HCT116 (cell line): ENCODE measurements at regions not wholly inside any gene's neighbourhood (a gene's known extent, or its start where the extent isn't known, plus 50 kb on each side); places are given as distances from the start of the nearest gene placed in this dataset.

Experiments
- ATAC-seq: fragments of 200-7000 bp; cut with Tn5 transposase; 2 replicates; pipeline ENCODE4 v1.9.1; 2020; ENCODE audit warnings: mild to moderate bottlenecking, moderate library complexity
- BruUV-seq: library from RNA; stranded (reverse); fragments of 400-500 nt; replicated peaks from 2 replicates; lab custom pipeline; 2021; lab: Mats Ljungman, UMichigan
- CTCF ChIA-PET: fragments of 300-600 bp; sonication (Branson Sonifier 250); formaldehyde crosslinking; loops from one replicate; lab custom pipeline; 2021; ENCODE audit warnings: antibody characterized with exemption; lab: Charles Lee
- POLR2A ChIA-PET: fragments of 300-600, 350-600 bp; sonication (Branson Sonifier 250); formaldehyde crosslinking; loops from one replicate; lab custom pipeline; 2021; ENCODE audit warnings: antibody characterized with exemption; lab: Charles Lee
- RAD21 ChIA-PET, 2 experiments: fragments of 300-600 bp; sonication (Branson Sonifier 250); formaldehyde crosslinking; loops; one replicate each; lab custom pipeline; 2023; ENCODE audit warnings: low total read pairs in 2 of 2; ENCODE audit not compliant: uncharacterized antibody in 2 of 2, unreplicated experiment in 2 of 2, low non-redundant PET in 1 of 2; lab: Charles Lee
- DNase-seq: peaks from one replicate; pipeline ENCODE4 v3.0.0-alpha.2; 2010; ENCODE audit warnings: low read depth, low spot score
- H2AFZ ChIP-seq: fragments of 200-600 bp; shearing (Covaris generic), sonication (generic); 2 replicates; pipeline ENCODE4 v1.6.1; 2017; ENCODE audit warnings: low read depth, mixed run types, mixed read lengths, antibody characterized with exemption, low read length; ENCODE audit not compliant: poor library complexity, severe bottlenecking
- H3K27ac ChIP-seq: 2 replicates; pipeline ENCODE4 v1.5.1; 2012; ENCODE audit warnings: low read depth, low read length
- H3K27me3 ChIP-seq: fragments of 200-600 bp; sonication (generic); 2 replicates; pipeline ENCODE4 v1.6.1; 2016; ENCODE audit warnings: mixed run types, low read length, mixed read lengths; ENCODE audit not compliant: insufficient read depth
- H3K36me3 ChIP-seq, 2 experiments: fragments of 200-500 bp in 1 of 2; fragments of 200-600 bp in 1 of 2; sonication (Bioruptor generic) in 1 of 2; sonication (generic) in 1 of 2; 2 replicates each; pipeline versions ENCODE4 v1.5.1 to v1.6.1; 2014 to 2016; ENCODE audit warnings: low read length in 2 of 2, inconsistent platforms in 1 of 2, mixed read lengths in 1 of 2, mixed run types in 1 of 2; ENCODE audit not compliant: insufficient read depth in 2 of 2, control insufficient read depth in 1 of 2
- H3K4me1 ChIP-seq, 2 experiments: fragments of 200-600 bp in 1 of 2; sonication (generic) in 1 of 2; 2 replicates each; pipeline versions ENCODE4 v1.5.1 to v1.6.1; 2012 to 2017; ENCODE audit warnings: low read length in 2 of 2, inconsistent platforms in 1 of 2, mild to moderate bottlenecking in 1 of 2, mixed read lengths in 1 of 2, mixed run types in 1 of 2, moderate library complexity in 1 of 2; ENCODE audit not compliant: insufficient read depth in 2 of 2, control insufficient read depth in 1 of 2
- H3K4me2 ChIP-seq: fragments of 200-600 bp; sonication (generic); 2 replicates; pipeline ENCODE4 v1.6.1; 2017; ENCODE audit warnings: mixed run types, low read length, mixed read lengths
- H3K4me3 ChIP-seq, 2 experiments: fragments of 200-600 bp in 1 of 2; sonication (generic) in 1 of 2; replicated peaks in 1 of 2; 2 replicates each; pipeline ENCODE4 v1.5.1; 2011 to 2016; ENCODE audit warnings: low read length in 2 of 2, control low read depth in 1 of 2, low read depth in 1 of 2, mild to moderate bottlenecking in 1 of 2, mixed read lengths in 1 of 2, mixed run types in 1 of 2
- H3K79me2 ChIP-seq: fragments of 200-600 bp; sonication (generic); 2 replicates; pipeline ENCODE4 v1.6.1; 2017; ENCODE audit warnings: mild to moderate bottlenecking, mixed run types, low read length, moderate library complexity, mixed read lengths; ENCODE audit not compliant: insufficient read depth
- H3K9ac ChIP-seq: fragments of 200-600 bp; sonication (generic); 2 replicates; pipeline ENCODE4 v1.6.1; 2016; ENCODE audit warnings: low read length, mixed read lengths
- H3K9me2 ChIP-seq: fragments of 200-600 bp; sonication (generic), shearing (Covaris generic); 2 replicates; pipeline ENCODE4 v1.6.1; 2017; ENCODE audit warnings: mixed run types, mild to moderate bottlenecking, moderate library complexity; ENCODE audit not compliant: insufficient read depth
- H3K9me3 ChIP-seq, 2 experiments: fragments of 200-500 bp in 1 of 2; fragments of 200-600 bp in 1 of 2; sonication (Bioruptor generic) in 1 of 2; sonication (generic) in 1 of 2; 2 replicates each; pipeline ENCODE4 v1.6.1; 2014 to 2017; ENCODE audit warnings: low read length in 2 of 2, mixed read lengths in 2 of 2, inconsistent platforms in 1 of 2, low read depth in 1 of 2, mild to moderate bottlenecking in 1 of 2, mixed run types in 1 of 2, moderate library complexity in 1 of 2; ENCODE audit not compliant: control insufficient read depth in 1 of 2, insufficient read depth in 1 of 2
- H4K20me1 ChIP-seq: fragments of 200-600 bp; sonication (generic), shearing (Covaris generic); 2 replicates; pipeline ENCODE4 v1.6.1; 2017; ENCODE audit warnings: mixed run types, mild to moderate bottlenecking, moderate library complexity; ENCODE audit not compliant: insufficient read depth
- ATF3 ChIP-seq: IDR thresholded peaks from 2 replicates; pipeline ENCODE4 v1.6.1; 2012
- EGR1 ChIP-seq: IDR thresholded peaks from 2 replicates; pipeline ENCODE4 v1.6.1; 2012; ENCODE audit warnings: low read depth
- EZH2 ChIP-seq: fragments of 200-600 bp; sonication (generic); IDR thresholded peaks from 2 replicates; pipeline ENCODE4 v1.6.1; 2017; ENCODE audit warnings: antibody characterized with exemption, mixed run types
- RAD21 ChIP-seq: IDR thresholded peaks from 2 replicates; pipeline ENCODE4 v1.6.1; 2012; ENCODE audit warnings: low read depth, mild to moderate bottlenecking
- intact Hi-C: fragments of 100-400 bp; cut with micrococcal nuclease; formaldehyde crosslinking; loops from 2 replicates; pipeline ENCODE4 v1.10.0; 2022
- TF ChIP-seq, protein P1 (sequence below): IDR thresholded peaks from 2 replicates; pipeline ENCODE4 v1.6.1; 2011; ENCODE audit warnings: mild to moderate bottlenecking, low read length, moderate library complexity; ENCODE audit not compliant: insufficient replicate concordance; ENCODE audit errors: extremely low read depth
- TF ChIP-seq, protein P2 (sequence below), 3 experiments: fragments of 200-600 bp in 1 of 3; sonication (generic) in 1 of 3; IDR thresholded peaks in 2 of 3; conservative IDR thresholded peaks in 1 of 3; 2 replicates each; pipeline ENCODE4 v1.5.1; 2012 to 2017; ENCODE audit warnings: low read depth in 2 of 3, low read length in 2 of 3, antibody characterized with exemption in 1 of 3, borderline replicate concordance in 1 of 3, control low read depth in 1 of 3, mild to moderate bottlenecking in 1 of 3, mixed read lengths in 1 of 3, mixed run types in 1 of 3, moderate library complexity in 1 of 3; ENCODE audit not compliant: insufficient read depth in 1 of 3

DNA sequence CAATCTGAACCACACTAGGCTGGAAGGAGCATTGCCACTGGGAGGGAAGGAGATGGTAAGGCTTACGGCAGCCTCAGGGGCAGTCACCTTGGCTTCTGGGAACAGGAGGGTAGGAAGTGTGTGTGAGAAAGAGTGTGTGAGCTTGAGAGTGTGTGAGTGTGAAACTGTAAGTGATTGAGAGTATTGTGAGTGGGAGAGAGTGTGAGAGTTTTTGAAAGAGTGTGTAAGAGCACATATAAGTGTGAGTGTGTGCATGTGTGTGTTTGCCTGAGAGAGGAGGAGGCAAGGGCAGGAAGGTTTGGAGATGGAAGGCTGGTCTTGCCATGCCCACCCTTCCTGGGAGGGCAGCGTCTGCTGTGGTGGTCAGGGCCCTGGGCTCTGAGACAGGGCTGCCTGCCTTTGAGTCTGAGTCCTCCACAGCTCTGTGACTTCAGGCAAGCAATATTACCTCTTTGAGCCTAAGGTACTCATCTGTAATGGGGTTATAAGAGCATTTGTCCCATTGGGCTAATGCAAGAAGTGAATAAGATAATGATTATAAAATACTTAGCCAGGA, 51.9 kb upstream of the BOD1 start:
- no peak overlapping the region for H3K9ac ChIP-seq
- no peak for ATAC-seq
- H3K79me2 ChIP-seq, result no peaks in the 10 kb centered on the region
- H3K9me2 ChIP-seq, result no peaks in the 10 kb centered on the region
- RAD21 ChIA-PET, result no interaction called here
- no peak overlapping the region for H3K27ac ChIP-seq
- H3K4me2 ChIP-seq, result no peak overlapping the region
- no TSS peak for BruUV-seq
- H3K36me3 ChIP-seq, result no peaks in the 10 kb centered on the region
- POLR2A ChIA-PET, result no interaction called here
- CTCF ChIA-PET, result no interaction called here
- no peak overlapping the region for H2AFZ ChIP-seq
- intact Hi-C loops, result no loop called here
- TF ChIP-seq, protein P1, sequence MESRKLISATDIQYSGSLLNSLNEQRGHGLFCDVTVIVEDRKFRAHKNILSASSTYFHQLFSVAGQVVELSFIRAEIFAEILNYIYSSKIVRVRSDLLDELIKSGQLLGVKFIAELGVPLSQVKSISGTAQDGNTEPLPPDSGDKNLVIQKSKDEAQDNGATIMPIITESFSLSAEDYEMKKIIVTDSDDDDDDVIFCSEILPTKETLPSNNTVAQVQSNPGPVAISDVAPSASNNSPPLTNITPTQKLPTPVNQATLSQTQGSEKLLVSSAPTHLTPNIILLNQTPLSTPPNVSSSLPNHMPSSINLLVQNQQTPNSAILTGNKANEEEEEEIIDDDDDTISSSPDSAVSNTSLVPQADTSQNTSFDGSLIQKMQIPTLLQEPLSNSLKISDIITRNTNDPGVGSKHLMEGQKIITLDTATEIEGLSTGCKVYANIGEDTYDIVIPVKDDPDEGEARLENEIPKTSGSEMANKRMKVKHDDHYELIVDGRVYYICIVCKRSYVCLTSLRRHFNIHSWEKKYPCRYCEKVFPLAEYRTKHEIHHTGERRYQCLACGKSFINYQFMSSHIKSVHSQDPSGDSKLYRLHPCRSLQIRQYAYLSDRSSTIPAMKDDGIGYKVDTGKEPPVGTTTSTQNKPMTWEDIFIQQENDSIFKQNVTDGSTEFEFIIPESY, result no peak
- TF ChIP-seq EZH2 (no peak), EGR1 (no peak), ATF3 (no peak), RAD21 (no peak)
- TF ChIP-seq, protein P2, sequence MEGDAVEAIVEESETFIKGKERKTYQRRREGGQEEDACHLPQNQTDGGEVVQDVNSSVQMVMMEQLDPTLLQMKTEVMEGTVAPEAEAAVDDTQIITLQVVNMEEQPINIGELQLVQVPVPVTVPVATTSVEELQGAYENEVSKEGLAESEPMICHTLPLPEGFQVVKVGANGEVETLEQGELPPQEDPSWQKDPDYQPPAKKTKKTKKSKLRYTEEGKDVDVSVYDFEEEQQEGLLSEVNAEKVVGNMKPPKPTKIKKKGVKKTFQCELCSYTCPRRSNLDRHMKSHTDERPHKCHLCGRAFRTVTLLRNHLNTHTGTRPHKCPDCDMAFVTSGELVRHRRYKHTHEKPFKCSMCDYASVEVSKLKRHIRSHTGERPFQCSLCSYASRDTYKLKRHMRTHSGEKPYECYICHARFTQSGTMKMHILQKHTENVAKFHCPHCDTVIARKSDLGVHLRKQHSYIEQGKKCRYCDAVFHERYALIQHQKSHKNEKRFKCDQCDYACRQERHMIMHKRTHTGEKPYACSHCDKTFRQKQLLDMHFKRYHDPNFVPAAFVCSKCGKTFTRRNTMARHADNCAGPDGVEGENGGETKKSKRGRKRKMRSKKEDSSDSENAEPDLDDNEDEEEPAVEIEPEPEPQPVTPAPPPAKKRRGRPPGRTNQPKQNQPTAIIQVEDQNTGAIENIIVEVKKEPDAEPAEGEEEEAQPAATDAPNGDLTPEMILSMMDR (IDR thresholded peaks at IDR 0.05 in 2 of 3, conservative IDR thresholded peaks at IDR 0.05 in 1 of 3; ENCODE audit: borderline replicate concordance in 1 of 3, insufficient read depth in 1 of 3, low read depth in 2 of 3, low read length in 2 of 3), result no peak
- TF ChIP-seq, all 23 proteins: peak for 0
- Histone ChIP-seq H3K27me3 (peaks cover 4% of the 10 kb centered on the region; the same call in 1 of the 2 replicates), H4K20me1 (no peaks in the 10 kb centered on the region), H3K9me3 (no peaks in the 10 kb centered on the region), H3K4me3 (no peak overlapping the region), H3K4me1 (no peaks in the 10 kb centered on the region)
- DNase-seq, result no peak
